OCI-M1 (cell line): ENCODE measurements at regions not wholly inside any gene's neighbourhood (a gene's known extent, or its start where the extent isn't known, plus 50 kb on each side); places are given as distances from the start of the nearest gene placed in this dataset.
"Not testable (repeated sequence)": the region's sequence is repeated elsewhere in the genome, so short reads cannot be mapped to it uniquely, and the experiment has no call there.

Source experiments
- DNase-seq: peaks from one replicate; lab custom pipeline; 2025; lab: John Stamatoyannopoulos, UW

DNA sequence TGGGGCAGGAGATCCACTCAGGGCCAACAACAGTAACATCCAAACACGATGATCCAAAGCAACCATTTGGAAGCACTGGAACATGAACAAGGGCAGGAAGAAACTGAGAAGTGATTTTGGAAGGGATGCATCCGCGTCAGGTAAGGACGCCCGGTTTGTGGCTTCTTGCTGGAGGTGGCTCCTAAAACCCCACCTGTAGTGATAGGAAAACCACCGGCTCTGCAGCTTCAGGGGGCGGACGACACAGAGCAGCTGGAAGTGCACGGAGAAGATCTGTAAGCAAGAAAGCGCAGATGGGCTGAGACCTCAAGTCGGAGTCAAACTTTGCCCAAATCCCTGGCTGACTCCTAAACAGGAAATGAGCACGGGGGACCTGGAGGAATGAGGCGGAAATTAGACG, 1066.1 kb downstream of the BRD1 start:
- DNase-seq, result no peak

DNA sequence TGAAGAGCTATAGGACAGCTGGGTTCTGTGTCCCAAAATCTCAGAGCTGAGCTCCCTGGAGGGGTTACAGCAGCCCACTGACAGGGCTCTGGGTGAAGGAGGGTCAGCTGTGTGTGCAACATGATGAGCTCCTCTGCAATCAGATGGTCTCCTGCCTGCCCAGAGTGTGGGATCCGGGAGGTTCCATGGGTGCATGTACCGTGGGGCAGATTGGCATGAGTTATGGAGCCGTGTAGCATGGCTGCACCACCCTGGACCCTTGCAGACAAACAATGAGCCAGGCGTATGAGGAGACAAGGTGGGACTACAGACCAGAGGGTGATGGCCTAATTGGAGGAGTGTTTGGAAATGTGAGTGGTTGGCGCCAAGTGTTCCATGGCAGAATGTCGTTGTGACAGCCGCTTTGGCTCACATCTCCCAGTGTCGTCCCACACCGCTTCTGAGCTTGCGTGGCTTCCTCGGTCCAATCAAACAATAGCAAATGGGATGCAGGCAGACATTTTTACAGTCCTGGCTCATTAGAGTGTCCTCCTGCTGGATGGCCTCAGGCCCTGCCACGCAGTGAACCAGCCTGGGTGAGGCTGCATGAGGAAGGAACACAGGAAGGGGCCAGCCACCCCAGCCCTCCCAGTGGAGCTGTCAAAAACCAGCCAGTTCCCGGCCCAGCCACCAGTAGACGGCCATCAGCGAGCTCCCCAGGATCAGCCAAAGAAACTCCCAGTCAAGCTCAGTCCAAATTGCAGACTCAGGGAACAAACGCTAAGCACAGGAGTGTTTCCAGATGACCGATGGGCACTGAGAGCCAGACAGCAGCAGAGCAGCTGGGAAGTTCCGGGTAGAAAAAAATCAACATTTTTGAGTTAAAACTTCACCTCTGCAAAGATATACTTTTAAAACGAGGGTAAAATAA, 1066.9 kb downstream of the BRD1 start:
- DNase-seq, result no peak

DNA sequence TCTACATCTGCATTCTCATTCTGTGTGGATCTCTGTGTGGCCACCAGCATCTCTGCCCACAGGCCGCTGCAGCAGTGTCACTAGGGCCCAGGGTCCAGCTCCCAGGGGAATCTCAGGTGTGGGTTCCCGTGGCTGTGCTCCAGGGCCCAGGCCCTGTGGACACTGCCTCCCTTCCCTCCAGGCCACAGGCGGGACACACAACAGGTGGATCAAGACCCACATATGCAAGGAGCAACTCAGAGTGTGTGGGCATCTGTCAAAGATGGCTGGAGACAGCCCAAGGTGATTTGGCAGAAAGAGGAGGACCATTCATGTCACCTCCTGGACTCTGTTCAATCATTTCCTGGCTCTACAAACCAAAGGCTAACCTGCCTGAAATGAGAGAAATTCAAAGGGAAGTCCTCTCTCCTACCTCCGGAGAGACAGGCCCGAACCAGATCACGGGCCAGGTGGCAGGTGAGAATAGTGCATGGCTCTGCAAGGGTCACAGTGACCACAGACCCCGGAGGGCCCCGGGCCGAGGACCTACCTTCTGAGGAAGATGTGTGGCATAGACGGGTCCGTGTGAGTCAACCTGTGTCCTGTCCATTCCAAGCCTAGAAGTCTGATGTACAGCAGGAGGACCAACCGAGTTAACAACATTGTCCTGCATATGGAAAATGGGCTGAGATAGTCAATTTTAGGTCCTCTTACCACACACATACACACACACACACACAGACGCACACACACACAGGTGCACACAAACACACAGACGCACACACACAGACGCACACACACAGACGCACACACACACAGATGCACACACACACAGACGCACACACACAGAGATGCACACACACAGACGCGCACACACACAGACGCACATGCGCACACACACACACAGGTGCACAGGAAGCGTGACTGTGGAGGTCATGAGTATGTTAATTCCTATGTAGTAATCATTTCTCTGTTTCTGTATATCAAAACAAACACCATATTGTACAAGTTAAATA, 1068.5 kb downstream of the BRD1 start:
- DNase-seq, result no peak

DNA sequence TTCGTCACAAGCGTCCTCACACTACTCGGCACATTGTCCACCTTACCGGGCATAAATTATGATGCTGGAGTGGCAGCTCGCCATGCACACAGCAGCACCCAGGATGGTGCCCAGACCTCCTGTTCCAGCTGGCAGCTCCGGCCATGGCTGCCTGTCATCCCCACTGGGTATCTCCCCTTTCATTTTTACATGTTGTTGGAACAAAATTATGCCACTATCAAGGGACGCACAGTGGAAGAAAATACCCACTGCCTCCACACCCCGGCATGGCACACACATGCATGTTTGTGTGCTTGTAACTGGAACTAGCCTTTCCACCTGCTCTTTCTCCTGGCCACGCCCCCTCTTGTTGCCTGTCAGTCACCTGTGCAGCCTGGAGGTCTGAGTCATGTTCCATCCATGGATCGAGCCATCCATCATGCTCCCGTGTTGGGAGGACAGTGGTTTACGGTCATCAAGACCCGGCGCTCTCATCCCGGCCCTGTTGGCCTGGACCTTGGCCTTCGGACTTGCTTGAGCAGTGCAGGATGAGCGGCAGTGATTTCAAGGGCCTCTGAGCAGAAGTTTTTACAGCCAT, 1069.6 kb downstream of the BRD1 start:
- no peak for DNase-seq

DNA sequence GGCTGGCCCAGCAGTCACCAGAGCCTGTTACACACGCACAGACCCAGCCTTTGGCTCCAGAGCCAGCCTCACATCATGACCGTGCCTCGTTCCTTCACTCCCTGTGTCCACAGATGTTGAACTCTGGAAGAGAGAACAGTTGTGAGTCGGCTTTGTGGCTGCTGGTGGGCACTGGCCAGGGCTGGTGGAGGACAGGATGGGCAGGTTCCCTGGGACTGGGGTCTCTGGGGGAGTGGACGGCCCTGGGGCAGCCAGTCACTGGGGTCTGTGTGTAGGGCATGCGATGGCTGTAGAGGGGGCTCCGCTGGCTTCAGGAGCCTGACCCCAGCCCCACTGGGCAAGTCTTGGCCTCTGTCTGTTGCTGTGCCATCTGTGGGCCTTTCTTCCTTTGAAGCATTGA, 1070.1 kb downstream of the BRD1 start:
- DNase-seq, result no peak

DNA sequence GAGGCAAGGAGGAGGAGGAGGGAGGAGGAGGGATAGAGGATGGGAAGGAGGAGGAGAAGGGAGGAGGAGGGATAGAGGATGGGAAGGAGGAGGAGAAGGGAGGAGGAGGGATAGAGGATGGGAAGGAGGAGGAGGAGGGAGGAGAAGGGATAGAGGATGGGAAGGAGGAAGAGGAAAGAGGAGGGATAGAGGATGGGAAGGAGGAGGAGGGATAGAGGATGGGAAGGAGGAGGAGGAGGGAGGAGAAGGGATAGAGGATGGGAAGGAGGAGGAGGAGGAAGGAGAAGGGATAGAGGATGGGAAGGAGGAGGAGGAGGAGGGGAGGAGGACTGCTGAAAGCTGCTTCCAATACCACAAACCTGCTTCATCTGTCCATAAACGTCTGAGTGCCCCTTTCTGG, 1070.5 kb downstream of the BRD1 start:
- DNase-seq, result not testable (repeated sequence)

DNA sequence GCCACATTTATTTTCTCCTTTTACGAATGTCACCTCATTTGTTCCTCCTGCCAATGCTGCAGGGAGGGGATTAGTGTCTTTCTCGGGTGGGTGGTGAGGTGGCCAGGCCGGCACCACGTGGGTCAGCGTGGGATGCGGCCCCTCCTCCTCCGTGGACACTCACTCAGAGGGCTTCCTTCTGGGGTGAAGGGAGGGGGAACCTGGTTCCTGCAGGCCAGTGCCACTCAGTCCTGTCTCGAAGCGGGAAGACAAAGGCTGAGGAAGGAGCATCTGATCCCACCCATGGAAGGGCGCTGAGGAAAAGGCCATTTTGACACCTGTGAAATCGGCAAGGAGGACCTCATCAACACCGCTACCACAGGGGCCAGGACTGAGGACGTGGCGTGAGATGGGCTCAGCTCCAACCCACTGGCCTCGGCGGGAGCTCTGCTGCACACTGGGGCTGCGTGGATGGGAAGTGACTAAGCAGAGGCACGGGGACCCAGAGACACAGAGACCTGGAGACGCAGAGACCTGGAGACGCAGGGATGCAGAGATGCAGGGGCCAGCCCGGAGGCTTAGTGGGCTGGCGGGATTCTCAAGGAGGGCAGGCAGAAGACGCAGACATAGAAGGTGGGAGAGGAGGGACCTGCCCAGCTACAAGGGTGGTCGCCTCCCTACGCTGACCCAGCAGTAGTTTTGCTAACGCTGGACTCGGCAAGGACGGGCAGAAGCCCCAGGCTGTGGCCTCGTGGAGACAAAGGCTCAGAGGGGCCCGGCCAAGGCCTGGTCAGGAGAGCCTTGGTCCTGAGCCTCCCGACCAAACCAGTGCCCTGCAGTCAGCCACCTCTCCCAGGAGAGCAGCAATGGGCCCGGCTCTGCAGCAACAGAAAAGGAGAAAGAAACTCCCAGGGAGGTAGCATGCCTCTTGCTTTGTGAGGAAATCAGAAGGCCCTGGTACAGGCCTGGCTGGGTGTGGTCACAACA, 1071.2 kb downstream of the BRD1 start:
- no peak for DNase-seq

DNA sequence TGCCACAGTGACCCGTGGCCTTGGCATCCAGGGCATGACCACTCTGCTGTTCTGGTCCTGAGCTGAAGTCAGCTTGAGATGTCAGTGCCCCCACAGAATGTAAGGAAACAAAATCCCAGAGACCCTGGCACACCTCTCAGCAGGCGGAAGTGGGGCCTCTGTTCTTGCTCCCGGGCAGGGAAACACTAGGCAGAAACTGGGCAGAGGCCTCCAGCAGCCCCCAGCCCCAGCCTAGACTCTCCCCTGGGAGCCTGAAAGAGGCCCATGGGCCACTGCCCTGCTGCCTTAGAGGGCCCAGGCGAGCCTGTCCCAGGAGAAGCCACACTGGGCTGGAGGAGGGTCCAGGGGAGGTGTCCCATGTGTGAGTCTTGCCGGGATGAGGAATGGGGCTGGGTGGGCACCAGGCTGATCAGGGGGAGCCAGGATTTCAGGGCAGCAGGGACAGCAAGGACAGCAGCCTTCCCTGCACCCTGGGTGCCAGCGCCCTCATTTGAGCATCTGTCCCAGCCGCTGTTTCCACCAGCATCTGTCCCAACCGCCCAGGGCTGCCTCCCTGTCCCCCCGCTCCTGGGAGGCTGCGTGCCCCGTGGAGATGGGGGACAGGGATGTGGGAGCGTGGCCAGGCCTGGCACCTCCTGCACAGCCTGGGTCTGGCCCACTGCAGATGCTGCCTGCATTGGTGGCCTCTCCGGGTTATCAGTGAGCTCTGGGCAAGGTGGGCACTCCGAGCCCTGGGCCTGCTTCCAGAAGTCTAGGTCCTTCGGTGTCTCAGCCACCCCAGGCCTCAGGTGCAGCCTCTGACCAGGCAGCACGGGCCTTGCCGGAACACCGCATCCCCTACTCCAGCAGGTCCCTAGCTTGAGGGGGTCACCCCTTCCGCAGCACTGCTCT, 1072.4 kb downstream of the BRD1 start:
- DNase-seq, result no peak

DNA sequence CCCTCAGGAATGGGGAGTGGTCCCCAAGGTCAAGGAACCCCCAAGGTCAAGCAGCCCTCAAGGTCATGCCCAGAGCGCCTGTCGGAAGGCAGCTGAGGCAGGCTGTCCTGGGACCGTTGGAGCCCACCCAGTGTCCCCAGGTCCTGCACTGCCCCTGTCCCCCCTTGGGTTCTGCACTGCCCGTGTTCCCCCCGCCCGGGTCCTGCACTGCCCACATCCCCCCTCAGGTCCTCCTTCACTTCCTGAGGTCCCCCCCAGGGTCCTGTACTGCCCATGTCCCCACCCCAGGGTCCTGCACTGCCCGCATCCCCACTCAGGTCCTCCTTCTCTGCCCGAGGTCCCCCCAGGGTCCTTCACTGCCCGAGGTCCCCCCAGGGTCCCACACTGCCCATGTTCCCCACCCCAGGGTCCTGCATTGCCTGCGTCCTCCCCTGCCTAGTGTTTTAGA, 1073.0 kb downstream of the BRD1 start:
- DNase-seq, result no peak

DNA sequence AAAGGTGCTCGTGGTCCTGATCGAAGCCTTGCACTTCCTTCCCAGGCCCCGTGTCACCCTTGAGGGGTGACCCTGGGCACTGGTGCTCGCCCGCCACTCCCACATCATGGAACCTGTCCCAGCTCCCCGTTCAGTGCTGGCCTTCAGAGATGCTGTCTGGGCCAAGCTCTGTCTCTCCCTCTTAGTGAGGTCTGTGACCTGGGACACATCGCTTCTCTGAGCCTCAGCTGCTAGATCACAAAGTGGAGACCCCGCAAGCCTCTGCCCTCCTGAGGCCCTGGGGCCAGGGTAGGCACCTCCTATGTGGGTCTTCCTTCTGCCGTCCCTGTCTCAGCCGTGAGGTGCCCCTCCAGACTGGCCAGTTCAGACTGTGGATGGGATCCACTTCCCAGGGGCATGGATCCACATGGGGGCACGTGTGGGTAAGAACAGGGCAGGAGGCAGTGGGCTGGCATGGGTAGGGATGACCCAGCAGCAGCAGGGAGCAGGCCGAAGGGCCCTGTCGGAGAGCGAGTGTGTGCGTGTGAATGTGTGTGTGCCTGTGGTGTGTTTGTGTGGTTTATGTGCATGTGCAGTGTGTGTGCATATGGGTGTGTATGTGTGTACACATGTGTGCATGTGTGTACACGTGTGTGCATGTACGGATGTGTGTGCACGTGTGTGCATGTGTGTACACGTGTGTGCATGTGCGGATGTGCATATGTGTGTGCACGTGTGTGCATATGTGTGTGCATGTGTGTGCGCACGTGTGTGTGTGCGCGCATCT, 1073.7 kb downstream of the BRD1 start:
- no peak for DNase-seq

DNA sequence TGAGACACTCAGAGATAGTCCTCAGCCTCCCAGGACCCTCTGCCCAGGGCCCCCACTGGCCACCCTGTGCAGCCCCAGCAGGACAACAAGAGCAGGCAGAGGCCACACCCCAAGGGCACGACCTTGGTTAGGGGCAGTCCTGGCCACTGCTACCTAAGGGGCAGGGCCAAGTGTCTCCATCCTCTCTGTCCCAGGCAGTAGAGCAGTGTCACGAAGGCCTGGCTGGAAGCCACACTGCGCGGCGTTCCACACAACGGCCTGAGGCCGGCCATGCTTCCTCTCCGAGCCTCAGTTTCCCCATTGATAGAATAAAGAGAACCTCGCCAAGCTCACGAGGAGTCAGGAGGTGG, 1074.3 kb downstream of the BRD1 start:
- no peak for DNase-seq

DNA sequence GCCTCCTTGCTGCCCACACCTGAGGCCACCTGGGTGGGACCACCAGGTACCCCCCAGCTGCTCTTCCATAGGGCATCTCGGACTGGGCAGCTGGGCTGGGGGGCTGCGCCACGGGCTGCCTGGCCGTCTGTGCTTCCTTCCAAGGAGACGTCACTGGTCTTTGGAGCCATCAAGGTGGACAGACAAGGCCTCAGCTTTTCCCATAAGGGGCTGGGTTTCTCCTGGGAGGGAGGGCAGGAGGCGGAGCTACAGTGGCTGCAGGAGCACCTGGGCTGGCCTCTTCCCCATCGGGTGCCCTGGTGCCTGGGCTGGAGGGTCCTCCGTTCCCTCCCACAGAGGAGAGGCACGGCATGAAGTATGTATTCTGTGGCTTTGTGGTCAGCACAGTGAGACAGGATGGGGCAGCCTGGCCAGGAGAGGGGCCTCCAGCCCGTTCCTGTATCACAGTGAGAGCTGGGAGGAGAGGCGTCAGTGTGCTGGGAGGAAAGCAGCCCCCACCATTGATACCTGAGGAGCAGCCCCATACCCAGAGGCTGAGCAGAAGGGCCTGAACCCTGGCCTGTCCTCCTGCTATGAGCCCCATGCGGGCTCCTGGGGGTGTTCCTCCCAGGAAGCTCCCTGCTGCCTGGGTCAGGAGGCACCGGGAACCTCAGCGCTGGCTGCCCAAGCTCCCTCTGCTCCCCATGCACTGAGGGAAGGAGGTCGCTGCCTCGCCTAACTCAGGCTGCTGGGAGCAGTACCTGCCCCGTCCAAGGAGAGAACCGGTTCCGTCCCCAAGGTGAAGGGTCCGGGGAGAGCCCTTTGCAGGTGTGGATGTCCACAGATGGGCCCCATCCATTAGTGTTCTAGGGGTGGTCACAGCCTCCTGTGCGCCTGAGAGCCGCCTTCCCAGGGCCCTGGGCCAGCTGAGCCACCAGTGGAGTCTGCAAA, 1075.0 kb downstream of the BRD1 start:
- DNase-seq, result no peak

DNA sequence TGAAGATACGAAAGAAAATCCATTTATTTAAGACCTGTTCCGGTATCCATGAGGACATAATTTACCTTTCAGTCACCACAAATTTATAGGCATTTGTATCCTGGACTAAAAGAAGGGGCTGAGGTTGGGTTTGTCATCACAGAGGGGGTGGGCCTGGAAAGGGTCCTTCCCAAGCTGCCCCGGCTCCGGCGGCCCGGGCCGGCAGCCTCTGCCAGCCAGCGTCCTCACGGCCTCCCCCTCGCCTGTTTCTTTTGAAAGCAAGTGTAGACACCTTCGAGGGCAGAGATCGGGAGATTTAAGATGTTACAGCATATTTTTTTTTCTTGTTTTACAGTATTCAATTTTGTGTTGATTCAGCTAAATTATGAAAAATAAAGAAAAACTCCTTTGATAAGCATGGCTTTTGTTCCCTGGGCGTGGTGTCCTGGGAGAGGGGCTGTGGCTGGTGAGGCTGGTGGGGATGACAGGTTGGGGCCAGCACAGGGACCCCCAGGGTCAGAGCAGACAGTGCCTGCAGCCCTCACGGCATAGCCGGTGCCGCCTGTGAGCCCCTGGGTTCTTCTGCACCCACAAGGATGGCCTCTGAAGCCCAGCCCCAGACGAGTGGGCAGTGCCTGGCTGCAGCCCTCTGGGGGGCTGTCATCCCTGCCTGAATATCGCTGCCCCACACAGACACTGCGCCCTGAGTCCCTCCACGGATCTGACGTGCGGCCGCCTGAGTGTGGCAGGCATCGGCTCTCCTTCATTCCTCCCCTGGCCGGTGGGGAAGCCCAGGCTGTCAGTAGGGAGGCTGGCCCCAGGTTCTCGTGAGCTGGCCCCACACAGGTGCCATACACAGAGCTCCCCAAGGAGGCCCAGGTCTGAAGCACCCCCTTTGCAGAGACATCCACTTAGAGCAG, 1075.9 kb downstream of the BRD1 start:
- DNase-seq, result no peak

DNA sequence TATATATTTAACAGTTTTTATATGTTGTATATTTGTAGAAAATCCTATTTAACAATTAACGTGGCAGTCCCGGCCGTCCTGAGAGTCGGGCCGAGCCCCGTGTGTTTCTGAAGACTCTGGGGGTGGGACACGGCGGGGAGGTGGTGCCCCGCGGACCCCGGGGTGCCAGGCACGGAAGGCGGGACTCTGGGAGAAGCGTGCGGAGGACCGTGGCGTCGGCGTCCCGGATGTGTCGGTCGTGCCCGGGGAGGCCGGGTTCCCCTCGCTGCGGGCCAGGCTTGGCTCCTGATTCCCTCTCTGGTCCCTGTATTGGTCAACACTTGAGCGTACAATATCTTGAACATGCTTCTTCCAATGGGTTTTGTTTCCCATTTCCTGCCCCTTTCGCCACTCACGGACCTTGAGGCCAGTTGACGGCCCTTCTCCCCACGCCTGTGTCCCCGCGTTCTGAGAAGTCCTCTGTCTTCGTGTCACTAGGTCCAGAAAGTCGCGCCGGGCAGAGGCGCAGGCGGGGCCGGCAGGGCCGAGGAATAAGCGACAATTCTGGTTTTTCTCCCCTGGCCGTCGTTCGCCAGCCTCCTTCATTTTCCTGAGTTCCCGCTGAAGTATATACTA, 1076.7 kb downstream of the BRD1 start:
- DNase-seq, result no peak

DNA sequence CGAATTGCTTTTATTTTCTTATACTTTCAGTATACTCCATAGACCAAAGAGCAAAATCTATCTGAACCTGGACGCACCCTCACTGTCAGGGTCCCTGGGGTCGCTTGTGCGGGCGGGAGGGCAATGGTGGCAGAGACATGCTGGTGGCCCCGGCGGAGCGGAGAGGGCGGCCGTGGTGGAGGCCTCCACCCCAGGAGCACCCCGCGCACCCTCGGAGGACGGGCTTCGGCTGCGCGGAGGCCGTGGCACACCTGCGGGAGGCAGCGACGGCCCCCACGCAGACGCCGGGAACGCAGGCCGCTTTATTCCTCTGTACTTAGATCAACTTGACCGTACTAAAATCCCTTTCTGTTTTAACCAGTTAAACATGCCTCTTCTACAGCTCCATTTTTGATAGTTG, 1077.4 kb downstream of the BRD1 start:
- no peak for DNase-seq

DNA sequence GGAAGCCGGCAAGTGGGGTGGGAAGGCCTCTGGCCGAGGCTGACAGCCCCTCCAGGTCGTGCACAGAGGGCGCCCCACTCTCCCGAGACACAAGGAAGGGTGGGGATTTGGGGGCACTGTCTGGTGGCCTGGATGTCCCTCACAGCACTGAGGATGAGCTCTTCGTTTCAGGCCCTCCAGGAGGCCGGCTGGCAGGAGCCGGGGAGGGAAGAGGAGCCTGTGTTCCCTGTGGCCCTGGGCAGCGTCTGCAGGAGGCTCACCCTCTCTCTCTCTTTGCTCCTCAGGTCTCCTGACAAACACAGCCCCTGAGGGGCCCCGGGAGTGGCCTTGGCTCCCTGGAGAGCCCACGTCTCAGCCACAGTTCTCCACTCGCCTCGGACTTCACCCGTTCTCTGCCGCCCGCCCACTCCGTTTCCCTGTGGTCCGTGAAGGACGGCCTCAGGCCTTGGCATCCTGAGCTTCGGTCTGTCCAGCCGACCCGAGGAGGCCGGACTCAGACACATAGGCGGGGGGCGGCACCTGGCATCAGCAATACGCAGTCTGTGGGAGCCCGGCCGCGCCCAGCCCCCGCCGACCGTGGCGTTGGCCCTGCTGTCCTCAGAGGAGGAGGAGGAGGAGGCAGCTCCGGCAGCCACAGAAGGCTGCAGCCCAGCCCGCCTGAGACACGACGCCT, 1078.0 kb downstream of the BRD1 start:
- DNase-seq, result no peak
